Dendritic cell treated with granulocyte-macrophage colony-stimulating factor and Interleukin-4, amounts not matched to agents 40 ng/mL and 50 ng/mL, for 4 days (primary cell): ENCODE measurements at regions not wholly inside any gene's neighbourhood (a gene's known extent, or its start where the extent isn't known, plus 50 kb on each side); places are given as distances from the start of the nearest gene placed in this dataset.

Experiments
- H3K27ac Mint-ChIP-seq: one replicate; pipeline ENCODE4 v1.8.0; 2022; ENCODE audit warnings: mild to moderate bottlenecking, mixed read lengths
- H3K27me3 Mint-ChIP-seq: one replicate; pipeline ENCODE4 v1.8.0; 2022; ENCODE audit warnings: mild to moderate bottlenecking, mixed read lengths
- H3K36me3 Mint-ChIP-seq: one replicate; pipeline ENCODE4 v1.8.0; 2022; ENCODE audit warnings: low read depth, mixed read lengths
- H3K4me1 Mint-ChIP-seq: one replicate; pipeline ENCODE4 v1.8.0; 2022; ENCODE audit warnings: low read depth, mixed read lengths
- H3K4me3 Mint-ChIP-seq: one replicate; pipeline ENCODE4 v1.8.0; 2022; ENCODE audit warnings: mild to moderate bottlenecking, moderate library complexity, mixed read lengths
- H3K9me3 Mint-ChIP-seq: one replicate; pipeline ENCODE4 v1.8.0; 2022; ENCODE audit warnings: mixed read lengths
- intact Hi-C: fragments of 100-400 bp; cut with micrococcal nuclease; formaldehyde crosslinking; loops from one replicate; pipeline ENCODE4 v1.15.0; 2022

GRCh38 chr2:82491591-82491990 lies 1967.5 kb downstream of the SUCLG1 start:
- H3K4me3 Mint-ChIP-seq, result no peak overlapping the region
- intact Hi-C loops, result no loop called here
- no peaks in the 10 kb centered on the region for H3K4me1 Mint-ChIP-seq
- H3K27me3 Mint-ChIP-seq, result no peaks in the 10 kb centered on the region
- H3K36me3 Mint-ChIP-seq, result no peaks in the 10 kb centered on the region
- no peaks in the 10 kb centered on the region for H3K9me3 Mint-ChIP-seq
- H3K27ac Mint-ChIP-seq, result no peak overlapping the region

GRCh38 chr2:82487354-82487753 lies 1971.7 kb downstream of the SUCLG1 start:
- Mint-ChIP-seq H3K27me3 (no peaks in the 10 kb centered on the region), H3K27ac (no peak overlapping the region), H3K36me3 (no peaks in the 10 kb centered on the region), H3K4me1 (no peaks in the 10 kb centered on the region), H3K4me3 (no peak overlapping the region), H3K9me3 (no peaks in the 10 kb centered on the region)
- intact Hi-C loops, result no loop called here

GRCh38 chr2:82485701-82486100 lies 1973.4 kb downstream of the SUCLG1 start:
- Mint-ChIP-seq H3K4me1 (no peaks in the 10 kb centered on the region), H3K4me3 (no peak overlapping the region), H3K36me3 (no peaks in the 10 kb centered on the region), H3K27ac (no peak overlapping the region), H3K27me3 (no peaks in the 10 kb centered on the region), H3K9me3 (no peaks in the 10 kb centered on the region)
- intact Hi-C loops, result no loop called here

- no peaks in the 10 kb centered on the region for H3K4me1 Mint-ChIP-seq
- H3K9me3 Mint-ChIP-seq, result peaks cover 13% of the 10 kb centered on the region
- H3K4me3 Mint-ChIP-seq, result no peak overlapping the region
- H3K27ac Mint-ChIP-seq, result no peak overlapping the region
- no peaks in the 10 kb centered on the region for H3K27me3 Mint-ChIP-seq
- intact Hi-C loops, result no loop called here
- no peaks in the 10 kb centered on the region for H3K36me3 Mint-ChIP-seq
Observed at GRCh38 chr2:82481207-82481606, 1977.9 kb downstream of the SUCLG1 start.

GRCh38 chr2:82478641-82479040 lies 1980.4 kb downstream of the SUCLG1 start:
- Mint-ChIP-seq H3K4me1 (no peaks in the 10 kb centered on the region), H3K36me3 (no peaks in the 10 kb centered on the region), H3K4me3 (no peak overlapping the region), H3K27ac (no peak overlapping the region), H3K9me3 (peaks cover 13% of the 10 kb centered on the region), H3K27me3 (no peaks in the 10 kb centered on the region)
- intact Hi-C loops, result no loop called here

- H3K4me1 Mint-ChIP-seq, result no peaks in the 10 kb centered on the region
- no peaks in the 10 kb centered on the region for H3K36me3 Mint-ChIP-seq
- H3K27me3 Mint-ChIP-seq, result no peaks in the 10 kb centered on the region
- H3K4me3 Mint-ChIP-seq, result no peak overlapping the region
- intact Hi-C loops, result no loop called here
- no peak overlapping the region for H3K27ac Mint-ChIP-seq
- peaks cover 13% of the 10 kb centered on the region for H3K9me3 Mint-ChIP-seq
Observed at GRCh38 chr2:82476094-82476493, 1983.0 kb downstream of the SUCLG1 start.

GRCh38 chr2:82428251-82428650 lies 2030.8 kb downstream of the SUCLG1 start:
- H3K9me3 Mint-ChIP-seq, result no peaks in the 10 kb centered on the region
- no peak overlapping the region for H3K4me3 Mint-ChIP-seq
- H3K27me3 Mint-ChIP-seq, result no peaks in the 10 kb centered on the region
- H3K4me1 Mint-ChIP-seq, result no peaks in the 10 kb centered on the region
- H3K36me3 Mint-ChIP-seq, result no peaks in the 10 kb centered on the region
- no peak overlapping the region for H3K27ac Mint-ChIP-seq
- intact Hi-C loops, result no loop called here

GRCh38 chr2:82412021-82412420 lies 2047.1 kb downstream of the SUCLG1 start:
- Mint-ChIP-seq H3K36me3 (no peaks in the 10 kb centered on the region), H3K4me1 (no peaks in the 10 kb centered on the region), H3K9me3 (no peaks in the 10 kb centered on the region), H3K4me3 (no peak overlapping the region), H3K27me3 (no peaks in the 10 kb centered on the region), H3K27ac (no peak overlapping the region)
- intact Hi-C loops, result no loop called here

GRCh38 chr2:82411071-82411470 lies 2048.0 kb downstream of the SUCLG1 start:
- Mint-ChIP-seq H3K9me3 (no peaks in the 10 kb centered on the region), H3K27ac (no peak overlapping the region), H3K4me3 (no peak overlapping the region), H3K27me3 (no peaks in the 10 kb centered on the region), H3K4me1 (no peaks in the 10 kb centered on the region), H3K36me3 (no peaks in the 10 kb centered on the region)
- intact Hi-C loops, result no loop called here

- intact Hi-C loops, result no loop called here
- H3K4me1 Mint-ChIP-seq, result no peaks in the 10 kb centered on the region
- no peak overlapping the region for H3K27ac Mint-ChIP-seq
- H3K9me3 Mint-ChIP-seq, result peaks cover 8% of the 10 kb centered on the region
- H3K27me3 Mint-ChIP-seq, result no peaks in the 10 kb centered on the region
- no peak overlapping the region for H3K4me3 Mint-ChIP-seq
- no peaks in the 10 kb centered on the region for H3K36me3 Mint-ChIP-seq
Observed at GRCh38 chr2:82395531-82395930, 2063.5 kb downstream of the SUCLG1 start.

GRCh38 chr2:82391386-82391785 lies 2067.7 kb downstream of the SUCLG1 start:
- no peaks in the 10 kb centered on the region for H3K27me3 Mint-ChIP-seq
- no peaks in the 10 kb centered on the region for H3K4me1 Mint-ChIP-seq
- no peak overlapping the region for H3K4me3 Mint-ChIP-seq
- no peak overlapping the region for H3K27ac Mint-ChIP-seq
- intact Hi-C loops, result no loop called here
- H3K36me3 Mint-ChIP-seq, result no peaks in the 10 kb centered on the region
- H3K9me3 Mint-ChIP-seq, result no peaks in the 10 kb centered on the region

- Mint-ChIP-seq H3K27me3 (no peaks in the 10 kb centered on the region), H3K4me3 (no peak overlapping the region), H3K9me3 (peaks cover 17% of the 10 kb centered on the region), H3K4me1 (no peaks in the 10 kb centered on the region), H3K36me3 (no peaks in the 10 kb centered on the region), H3K27ac (no peak overlapping the region)
- intact Hi-C loops, result no loop called here
Observed at GRCh38 chr2:82355622-82356021, 2051.1 kb upstream of the LRRTM1 start.

GRCh38 chr2:82345910-82346309 lies 2041.4 kb upstream of the LRRTM1 start:
- no peaks in the 10 kb centered on the region for H3K4me1 Mint-ChIP-seq
- H3K36me3 Mint-ChIP-seq, result no peaks in the 10 kb centered on the region
- intact Hi-C loops, result no loop called here
- H3K27ac Mint-ChIP-seq, result no peak overlapping the region
- no peaks in the 10 kb centered on the region for H3K27me3 Mint-ChIP-seq
- no peak overlapping the region for H3K4me3 Mint-ChIP-seq
- no peaks in the 10 kb centered on the region for H3K9me3 Mint-ChIP-seq

GRCh38 chr2:82344670-82345069 lies 2040.1 kb upstream of the LRRTM1 start:
- Mint-ChIP-seq H3K27me3 (no peaks in the 10 kb centered on the region), H3K4me1 (no peaks in the 10 kb centered on the region), H3K9me3 (no peaks in the 10 kb centered on the region), H3K36me3 (no peaks in the 10 kb centered on the region), H3K4me3 (no peak overlapping the region), H3K27ac (no peak overlapping the region)
- intact Hi-C loops, result no loop called here

GRCh38 chr2:82342356-82342755 lies 2037.8 kb upstream of the LRRTM1 start:
- intact Hi-C loops, result no loop called here
- Mint-ChIP-seq H3K36me3 (no peaks in the 10 kb centered on the region), H3K4me3 (no peak overlapping the region), H3K9me3 (no peaks in the 10 kb centered on the region), H3K27me3 (no peaks in the 10 kb centered on the region), H3K4me1 (no peaks in the 10 kb centered on the region), H3K27ac (no peak overlapping the region)
